ENCODE measurements at regions not wholly inside any gene's neighbourhood (a gene's known extent, or its start where the extent isn't known, plus 50 kb on each side); places are given as distances from the start of the nearest gene placed in this dataset.

DNA sequence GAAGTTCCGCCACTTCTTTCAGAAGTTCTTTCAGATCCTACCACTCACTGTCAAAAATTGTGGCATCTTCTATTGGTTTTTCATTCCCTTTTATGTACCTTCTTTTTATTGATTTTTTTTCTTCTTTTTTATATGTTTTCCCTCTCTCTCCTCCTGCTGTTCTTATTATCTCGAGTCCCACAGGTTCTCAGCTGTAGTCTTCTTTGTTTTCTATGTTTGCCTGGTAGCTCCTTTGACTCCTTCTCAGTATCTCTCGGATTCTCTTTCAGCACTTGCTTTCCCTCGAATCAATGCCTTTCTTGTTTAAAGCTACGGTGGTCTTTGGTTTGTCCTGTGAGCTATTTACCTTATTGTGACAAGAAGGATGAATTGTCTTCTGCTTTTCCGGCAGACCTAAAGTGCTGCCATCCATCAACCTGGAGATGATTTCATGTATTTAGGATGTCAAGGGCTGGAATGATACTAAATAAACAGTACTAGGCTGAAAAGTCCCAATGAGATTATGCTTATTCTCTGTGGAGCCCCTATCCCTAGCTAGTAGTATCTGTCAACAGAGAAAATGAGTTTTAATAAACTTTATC, 541.7 kb downstream of the NOVA1 start:
- FAIRE-seq, result no peak
- H3K4me1 ChIP-seq (ENCODE audit: control insufficient read depth, extremely low read depth, insufficient read depth, low read length), result no peaks in the 10 kb centered on the region
- no peak overlapping the region for H2AFZ ChIP-seq (ENCODE audit: low read depth, low read length)
- no peak for DNase-seq (ENCODE audit: low read depth, low spot score)
- TF ChIP-seq POLR2AphosphoS5 (IDR thresholded peaks at IDR 0.05; ENCODE audit: insufficient read depth, low read depth, low read length) (no peak), MYC (IDR thresholded peaks at IDR 0.05; ENCODE audit: low read depth, low read length) (no peak), MAX (IDR thresholded peaks at IDR 0.05; ENCODE audit: insufficient read depth, insufficient read length) (no peak), JUN (IDR thresholded peaks at IDR 0.05; ENCODE audit: borderline replicate concordance, insufficient read depth, insufficient read length, low read depth) (no peak), GATA2 (IDR thresholded peaks at IDR 0.05; ENCODE audit: insufficient read depth, insufficient read length, low read depth, low read length) (no peak), POLR2A (IDR thresholded peaks at IDR 0.05; ENCODE audit: low read depth, low read length) (no peak), FOS (IDR thresholded peaks at IDR 0.05; ENCODE audit: borderline replicate concordance, insufficient read depth, low read length) (no peak), CTCF (IDR thresholded peaks at IDR 0.05; ENCODE audit: extremely low read depth in 1 of 2, insufficient read depth in 1 of 2, low read depth in 1 of 2, low read length in 2 of 2) (no peak), EZH2 (IDR thresholded peaks at IDR 0.05; ENCODE audit: borderline replicate concordance, low read depth, low read length, severe bottlenecking) (no peak)
- CTCF ChIA-PET, result interaction anchor here (1.3 kb wide), 1 partner anchor 19 kb away, joined by 3 read pairs; no protein-coding TSS in a partner anchor
- dilution Hi-C loops (cut with MboI; ENCODE audit: extremely low pct_ligation_motif_present, low sequenced_read_pairs) (no loop called here), intact Hi-C loops (cut with micrococcal nuclease) (no loop called here)
- H3K9me1 ChIP-seq (replicated peaks; ENCODE audit: control insufficient read depth, extremely low read depth, insufficient read depth, low read length), result no peaks in the 10 kb centered on the region
- no peak overlapping the region for H3K9ac ChIP-seq (replicated peaks; ENCODE audit: extremely low read depth, insufficient read depth, low read length)
- H3K36me3 ChIP-seq (ENCODE audit: control insufficient read depth in 2 of 2, extremely low read depth in 1 of 2, insufficient read depth in 2 of 2, low read length in 2 of 2), result no peaks in the 10 kb centered on the region
- no peaks in the 10 kb centered on the region for H4K20me1 ChIP-seq (replicated peaks; ENCODE audit: control insufficient read depth, extremely low read depth, insufficient read depth, low read length)
- H3K27ac ChIP-seq (ENCODE audit: insufficient read depth, low read depth, low read length), result no peak overlapping the region
- POLR2A ChIA-PET, result no interaction called here
- H3K4me3 ChIP-seq (replicated peaks in 1 of 3; ENCODE audit: insufficient read depth in 1 of 3, low read depth in 1 of 3, low read length in 3 of 3), result no peak overlapping the region
- H3K9me3 ChIP-seq (replicated peaks; ENCODE audit: control insufficient read depth, insufficient read depth, low read length), result no peaks in the 10 kb centered on the region
- H3K79me2 ChIP-seq (ENCODE audit: control insufficient read depth, insufficient read depth, low read length), result no peaks in the 10 kb centered on the region
- no TSS peak for BruUV-seq (replicated peaks)
- no peaks in the 10 kb centered on the region for H3K27me3 ChIP-seq (ENCODE audit: control insufficient read depth in 2 of 2, insufficient read depth in 2 of 2, low read length in 2 of 2)
- no peak overlapping the region for H3K4me2 ChIP-seq (ENCODE audit: insufficient read depth, low read length)
